ENCODE measurements at regions not wholly inside any gene's neighbourhood (a gene's known extent, or its start where the extent isn't known, plus 50 kb on each side); places are given as distances from the start of the nearest gene placed in this dataset.
"Not testable (repeated sequence)": the region's sequence is repeated elsewhere in the genome, so short reads cannot be mapped to it uniquely, and the experiment has no call there.

DNA sequence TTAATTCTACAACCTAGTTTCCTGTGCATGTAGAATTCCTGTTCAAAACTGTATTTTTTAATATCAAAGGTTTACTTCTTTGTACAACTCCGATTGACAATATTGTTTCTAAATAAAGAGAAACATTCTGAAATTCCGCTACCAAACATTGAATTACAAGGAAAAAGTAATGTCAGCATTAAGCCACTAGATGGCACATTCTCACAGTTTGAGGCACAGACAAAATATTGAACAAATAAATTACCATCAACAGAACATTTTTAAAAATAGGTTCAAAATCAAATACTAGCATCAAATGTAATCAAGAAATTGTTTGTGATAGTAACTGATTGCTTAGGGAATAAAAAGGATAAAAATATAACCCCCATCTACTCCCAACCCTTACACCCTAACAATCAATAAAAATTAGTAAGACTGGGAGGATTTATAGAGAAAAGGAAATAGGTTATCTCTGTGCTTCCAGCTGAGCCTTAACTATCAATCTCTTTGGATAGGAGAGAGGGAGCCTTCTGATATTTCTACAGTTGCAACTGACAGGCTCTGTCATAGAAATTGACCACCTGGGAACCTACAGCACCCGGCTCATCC, 86.6 kb upstream of the C7orf33 start:
- H3K27me3 ChIP-seq (ENCODE audit: control insufficient read depth, insufficient read depth, low read length): peaks cover 15% of the 10 kb centered on the region
- DNase-seq (ENCODE audit: low read depth): no peak
- H3K4me3 ChIP-seq (ENCODE audit: low read depth, low read length): no peak overlapping the region
- TF ChIP-seq, protein P1, sequence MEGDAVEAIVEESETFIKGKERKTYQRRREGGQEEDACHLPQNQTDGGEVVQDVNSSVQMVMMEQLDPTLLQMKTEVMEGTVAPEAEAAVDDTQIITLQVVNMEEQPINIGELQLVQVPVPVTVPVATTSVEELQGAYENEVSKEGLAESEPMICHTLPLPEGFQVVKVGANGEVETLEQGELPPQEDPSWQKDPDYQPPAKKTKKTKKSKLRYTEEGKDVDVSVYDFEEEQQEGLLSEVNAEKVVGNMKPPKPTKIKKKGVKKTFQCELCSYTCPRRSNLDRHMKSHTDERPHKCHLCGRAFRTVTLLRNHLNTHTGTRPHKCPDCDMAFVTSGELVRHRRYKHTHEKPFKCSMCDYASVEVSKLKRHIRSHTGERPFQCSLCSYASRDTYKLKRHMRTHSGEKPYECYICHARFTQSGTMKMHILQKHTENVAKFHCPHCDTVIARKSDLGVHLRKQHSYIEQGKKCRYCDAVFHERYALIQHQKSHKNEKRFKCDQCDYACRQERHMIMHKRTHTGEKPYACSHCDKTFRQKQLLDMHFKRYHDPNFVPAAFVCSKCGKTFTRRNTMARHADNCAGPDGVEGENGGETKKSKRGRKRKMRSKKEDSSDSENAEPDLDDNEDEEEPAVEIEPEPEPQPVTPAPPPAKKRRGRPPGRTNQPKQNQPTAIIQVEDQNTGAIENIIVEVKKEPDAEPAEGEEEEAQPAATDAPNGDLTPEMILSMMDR (IDR thresholded peaks at IDR 0.05; ENCODE audit: insufficient read depth, low read length, poor library complexity, severe bottlenecking): peak; percentile 59
- H3K36me3 ChIP-seq (ENCODE audit: control insufficient read depth, insufficient read depth, low read length): no peaks in the 10 kb centered on the region

DNA sequence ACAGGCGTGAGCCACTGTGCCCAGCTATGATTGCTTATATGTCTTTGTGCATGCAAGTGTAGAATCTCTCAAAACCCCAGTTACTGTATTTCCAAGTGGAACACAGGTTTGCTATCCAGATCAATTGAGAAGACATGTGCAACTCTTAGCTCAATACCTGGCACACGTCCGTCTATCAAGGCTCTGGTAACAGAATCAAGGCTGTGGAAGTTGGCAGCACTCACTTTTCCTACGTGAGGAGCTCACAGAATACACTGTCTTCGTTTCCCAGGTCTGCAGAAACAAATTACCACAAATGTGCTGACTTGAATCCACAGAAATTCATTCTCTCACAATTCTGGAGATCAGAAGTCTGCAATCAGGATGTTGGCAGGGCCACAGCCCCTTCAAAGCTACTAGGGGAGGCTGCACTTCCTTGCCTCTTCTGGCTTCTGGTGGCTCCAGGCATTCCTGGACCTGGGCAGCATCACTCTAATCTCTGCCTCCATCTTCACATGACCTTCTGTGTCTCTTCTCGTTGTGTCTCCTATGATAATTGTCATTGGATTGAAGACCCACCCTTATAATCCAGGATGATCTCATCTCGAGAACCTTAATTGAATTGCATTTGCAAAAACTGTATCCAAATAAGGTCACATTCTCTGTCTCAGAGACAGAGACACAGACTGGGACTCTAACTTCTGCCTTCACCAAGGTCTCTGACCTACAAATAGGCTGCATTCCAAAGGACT, 84.8 kb upstream of the C7orf33 start:
- no peaks in the 10 kb centered on the region for H3K36me3 ChIP-seq (ENCODE audit: control insufficient read depth, insufficient read depth, low read length)
- TF ChIP-seq, protein P1 (IDR thresholded peaks at IDR 0.05; ENCODE audit: insufficient read depth, low read length, poor library complexity, severe bottlenecking): no peak
- DNase-seq (ENCODE audit: low read depth): no peak
- peaks cover 13% of the 10 kb centered on the region for H3K27me3 ChIP-seq (ENCODE audit: control insufficient read depth, insufficient read depth, low read length)
- no peak overlapping the region for H3K4me3 ChIP-seq (ENCODE audit: low read depth, low read length)

DNA sequence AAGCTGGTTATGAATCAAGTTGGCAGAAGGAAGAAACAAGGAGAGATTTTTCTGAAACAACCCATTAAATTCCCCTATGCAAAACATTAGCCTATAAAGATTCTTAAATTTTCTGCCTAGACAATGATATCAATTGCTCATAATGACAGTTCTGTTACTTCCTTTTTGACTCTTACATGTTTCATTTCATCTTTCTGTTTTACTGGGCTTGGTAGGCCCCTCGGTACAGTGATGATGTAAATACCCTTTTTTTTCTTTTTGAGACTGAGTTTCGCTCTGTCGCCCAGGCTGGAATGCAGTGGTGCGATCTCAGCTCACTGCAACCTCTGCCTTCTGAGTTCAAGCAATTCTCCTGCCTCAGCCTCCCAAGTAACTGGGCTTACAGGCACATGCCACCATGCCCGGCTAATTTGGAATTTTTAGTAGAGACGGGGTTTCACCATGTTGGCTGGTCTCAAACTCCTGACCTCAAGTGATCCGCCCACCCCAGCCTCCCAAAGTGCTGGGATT, 83.4 kb upstream of the C7orf33 start:
- H3K36me3 ChIP-seq (ENCODE audit: control insufficient read depth, insufficient read depth, low read length); H3K4me3 ChIP-seq (ENCODE audit: low read depth, low read length); H3K27me3 ChIP-seq (ENCODE audit: control insufficient read depth, insufficient read depth, low read length); DNase-seq (ENCODE audit: low read depth): not testable (repeated sequence)

DNA sequence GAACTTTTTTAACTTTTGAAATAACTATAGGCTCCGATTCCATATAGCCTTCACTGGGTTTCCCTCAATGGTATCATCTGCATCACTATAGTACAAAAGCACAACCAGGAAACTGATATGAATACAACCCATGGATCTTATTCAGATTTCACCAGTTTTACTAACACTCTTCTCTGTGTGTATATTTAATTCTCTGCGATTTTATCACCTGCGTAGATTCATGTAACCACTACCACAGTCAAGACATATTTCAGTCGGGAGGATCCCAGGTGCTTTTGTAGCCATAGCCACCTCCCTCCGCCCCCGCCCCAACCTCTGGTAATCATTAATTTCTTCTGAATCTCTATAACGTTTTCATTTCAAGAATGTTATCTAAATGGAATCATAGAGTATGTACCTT, 82.8 kb upstream of the C7orf33 start:
- Histone ChIP-seq H3K4me3 (ENCODE audit: low read depth, low read length) (no peak overlapping the region), H3K36me3 (ENCODE audit: control insufficient read depth, insufficient read depth, low read length) (no peaks in the 10 kb centered on the region), H3K27me3 (ENCODE audit: control insufficient read depth, insufficient read depth, low read length) (peaks cover 3% of the 10 kb centered on the region)
- no peak for DNase-seq (ENCODE audit: low read depth)
- TF ChIP-seq, protein P1 (IDR thresholded peaks at IDR 0.05; ENCODE audit: insufficient read depth, low read length, poor library complexity, severe bottlenecking): no peak

DNA sequence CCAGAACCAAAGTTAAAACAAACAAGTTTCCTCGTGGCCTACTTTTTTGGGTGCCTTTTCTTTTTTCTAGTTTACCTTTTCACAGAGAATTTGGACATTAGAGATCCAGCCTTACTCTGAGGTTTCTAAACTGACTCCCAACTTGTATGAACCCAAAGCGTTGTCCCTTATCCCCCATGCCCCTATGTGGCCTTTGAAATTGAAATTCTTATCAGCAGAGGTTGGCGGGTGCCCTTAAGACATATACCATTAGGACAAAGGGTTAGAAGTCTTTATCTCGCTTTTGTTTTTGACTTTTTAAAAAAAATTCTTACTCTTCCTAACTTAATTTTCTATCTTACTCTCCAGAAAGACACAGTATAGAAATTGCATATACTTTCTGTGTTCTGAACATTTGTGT, 76.3 kb upstream of the C7orf33 start:
- Histone ChIP-seq H3K27me3 (ENCODE audit: control insufficient read depth, insufficient read depth, low read length) (no peaks in the 10 kb centered on the region), H3K4me3 (ENCODE audit: low read depth, low read length) (no peak overlapping the region), H3K36me3 (ENCODE audit: control insufficient read depth, insufficient read depth, low read length) (no peaks in the 10 kb centered on the region)
- no peak for DNase-seq (ENCODE audit: low read depth)
- TF ChIP-seq, protein P1 (IDR thresholded peaks at IDR 0.05; ENCODE audit: insufficient read depth, low read length, poor library complexity, severe bottlenecking): no peak

DNA sequence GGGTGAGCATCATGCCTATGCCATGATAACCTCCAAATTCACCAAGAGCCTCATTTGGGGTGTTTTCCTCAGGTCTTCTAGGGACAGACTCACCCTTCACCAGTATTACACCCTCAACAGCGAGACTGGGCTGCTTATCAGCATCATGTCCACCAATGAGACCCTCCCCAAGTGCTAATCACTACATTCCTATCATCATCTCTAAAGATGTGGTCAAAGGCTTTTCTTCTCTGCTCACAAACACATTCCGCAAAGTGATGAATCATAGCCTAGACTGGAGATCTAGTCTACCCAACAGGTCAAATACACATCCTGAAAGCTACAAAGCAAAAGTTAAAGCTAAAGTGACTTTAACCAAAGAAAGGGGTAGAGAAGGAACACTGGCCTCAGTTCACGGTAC, 75.3 kb upstream of the C7orf33 start:
- no peak for DNase-seq (ENCODE audit: low read depth)
- Histone ChIP-seq H3K4me3 (ENCODE audit: low read depth, low read length) (no peak overlapping the region), H3K36me3 (ENCODE audit: control insufficient read depth, insufficient read depth, low read length) (no peaks in the 10 kb centered on the region), H3K27me3 (ENCODE audit: control insufficient read depth, insufficient read depth, low read length) (no peaks in the 10 kb centered on the region)
- TF ChIP-seq, protein P1 (IDR thresholded peaks at IDR 0.05; ENCODE audit: insufficient read depth, low read length, poor library complexity, severe bottlenecking): no peak
